ENCODE measurements at regions not wholly inside any gene's neighbourhood (a gene's known extent, or its start where the extent isn't known, plus 50 kb on each side); places are given as distances from the start of the nearest gene placed in this dataset.

DNA sequence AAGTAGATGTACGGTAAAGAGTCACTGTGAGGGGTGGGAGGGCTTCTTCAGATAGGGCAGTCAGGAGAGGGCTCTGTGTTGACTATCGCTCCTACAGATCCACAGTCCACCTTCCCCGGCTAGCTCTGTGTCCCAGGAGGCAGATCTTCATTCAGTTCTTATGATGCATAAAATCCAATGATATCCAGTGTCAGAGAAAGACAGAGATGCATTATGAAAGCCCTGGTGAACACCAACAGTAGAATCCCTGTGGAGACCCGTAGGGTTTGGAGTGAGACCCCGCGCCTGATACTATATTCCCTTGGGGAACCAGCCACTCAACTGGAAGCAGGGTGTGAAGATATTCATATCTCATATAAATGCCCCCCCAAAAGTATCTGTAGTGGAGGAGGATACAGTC is 119.8 kb upstream of the SLCO3A1 start:
- no peak for TF ChIP-seq EZH2phosphoT487 (conservative IDR thresholded peaks at IDR 0.05; ENCODE audit: low read length)
- TF ChIP-seq, protein P1, sequence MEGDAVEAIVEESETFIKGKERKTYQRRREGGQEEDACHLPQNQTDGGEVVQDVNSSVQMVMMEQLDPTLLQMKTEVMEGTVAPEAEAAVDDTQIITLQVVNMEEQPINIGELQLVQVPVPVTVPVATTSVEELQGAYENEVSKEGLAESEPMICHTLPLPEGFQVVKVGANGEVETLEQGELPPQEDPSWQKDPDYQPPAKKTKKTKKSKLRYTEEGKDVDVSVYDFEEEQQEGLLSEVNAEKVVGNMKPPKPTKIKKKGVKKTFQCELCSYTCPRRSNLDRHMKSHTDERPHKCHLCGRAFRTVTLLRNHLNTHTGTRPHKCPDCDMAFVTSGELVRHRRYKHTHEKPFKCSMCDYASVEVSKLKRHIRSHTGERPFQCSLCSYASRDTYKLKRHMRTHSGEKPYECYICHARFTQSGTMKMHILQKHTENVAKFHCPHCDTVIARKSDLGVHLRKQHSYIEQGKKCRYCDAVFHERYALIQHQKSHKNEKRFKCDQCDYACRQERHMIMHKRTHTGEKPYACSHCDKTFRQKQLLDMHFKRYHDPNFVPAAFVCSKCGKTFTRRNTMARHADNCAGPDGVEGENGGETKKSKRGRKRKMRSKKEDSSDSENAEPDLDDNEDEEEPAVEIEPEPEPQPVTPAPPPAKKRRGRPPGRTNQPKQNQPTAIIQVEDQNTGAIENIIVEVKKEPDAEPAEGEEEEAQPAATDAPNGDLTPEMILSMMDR (IDR thresholded peaks at IDR 0.05; ENCODE audit: insufficient read depth, low read length, poor library complexity, severe bottlenecking): no peak
- H2AFZ ChIP-seq (ENCODE audit: low read depth, low read length, severe bottlenecking): no peak overlapping the region
- H3F3A ChIP-seq (ENCODE audit: insufficient read depth): no peaks in the 10 kb centered on the region
- H3K4me3 ChIP-seq (ENCODE audit: insufficient read depth, low read length, poor library complexity, severe bottlenecking): no peak overlapping the region
- no peak overlapping the region for H3K27ac ChIP-seq (ENCODE audit: low read depth, low read length)
- no peaks in the 10 kb centered on the region for H3K9me2 ChIP-seq (replicated peaks; ENCODE audit: insufficient read depth, low read length)
- no peaks in the 10 kb centered on the region for H3K36me3 ChIP-seq (ENCODE audit: low read length)
- H3K9me3 ChIP-seq (ENCODE audit: insufficient read depth, low read length): no peaks in the 10 kb centered on the region
- no peaks in the 10 kb centered on the region for H4K20me1 ChIP-seq (ENCODE audit: low read depth, low read length)
- no peak overlapping the region for H3K9ac ChIP-seq (ENCODE audit: low read length)
- no peaks in the 10 kb centered on the region for H3K27me3 ChIP-seq (ENCODE audit: low read length)
- no peak overlapping the region for H3K4me2 ChIP-seq (ENCODE audit: low read depth, low read length, poor library complexity, severe bottlenecking)
- H3K79me2 ChIP-seq (ENCODE audit: insufficient read depth, low read length): no peaks in the 10 kb centered on the region

DNA sequence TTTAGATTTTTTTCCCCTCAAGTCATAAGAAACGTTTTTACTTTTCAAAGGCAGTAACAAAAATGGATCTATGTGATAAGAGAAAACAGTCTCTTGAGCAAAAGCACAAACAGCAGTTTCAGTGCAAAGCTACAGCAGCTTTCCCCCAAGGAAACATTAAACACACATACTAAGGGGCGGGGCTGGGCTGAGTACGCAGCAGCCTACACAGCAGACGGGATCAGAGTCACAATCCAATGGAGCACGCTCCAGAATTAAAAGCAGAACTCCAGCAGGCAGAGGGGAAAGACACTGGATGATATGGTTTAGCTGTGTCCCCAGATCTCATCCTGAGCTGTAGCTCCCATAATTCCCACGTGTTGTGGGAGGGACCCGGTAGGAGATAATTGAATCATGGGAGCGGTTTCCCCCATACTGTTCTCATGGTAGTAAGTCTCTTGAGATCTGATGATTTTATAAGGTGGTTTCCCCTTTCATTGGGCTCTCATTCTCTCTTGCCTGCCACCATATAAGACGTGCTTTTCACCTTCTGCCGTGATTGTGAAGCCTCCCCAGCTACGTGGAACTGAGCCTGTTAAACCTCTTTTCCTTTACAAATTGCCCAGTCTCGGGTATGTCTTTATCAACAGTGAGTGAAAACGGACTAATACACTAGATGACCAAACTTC is 116.2 kb upstream of the SLCO3A1 start:
- Histone ChIP-seq H3K9me3 (ENCODE audit: insufficient read depth, low read length) (no peaks in the 10 kb centered on the region), H3K4me2 (ENCODE audit: low read depth, low read length, poor library complexity, severe bottlenecking) (no peak overlapping the region), H3K27me3 (ENCODE audit: low read length) (no peaks in the 10 kb centered on the region), H3K36me3 (ENCODE audit: low read length) (no peaks in the 10 kb centered on the region), H3F3A (ENCODE audit: insufficient read depth) (no peaks in the 10 kb centered on the region), H3K4me3 (ENCODE audit: insufficient read depth, low read length, poor library complexity, severe bottlenecking) (no peak overlapping the region), H4K20me1 (ENCODE audit: low read depth, low read length) (no peaks in the 10 kb centered on the region), H3K9ac (ENCODE audit: low read length) (no peak overlapping the region), H2AFZ (ENCODE audit: low read depth, low read length, severe bottlenecking) (no peak overlapping the region), H3K79me2 (ENCODE audit: insufficient read depth, low read length) (no peaks in the 10 kb centered on the region), H3K9me2 (replicated peaks; ENCODE audit: insufficient read depth, low read length) (no peaks in the 10 kb centered on the region), H3K27ac (ENCODE audit: low read depth, low read length) (no peak overlapping the region)
- TF ChIP-seq, protein P1 (IDR thresholded peaks at IDR 0.05; ENCODE audit: insufficient read depth, low read length, poor library complexity, severe bottlenecking): no peak
- no peak for TF ChIP-seq EZH2phosphoT487 (conservative IDR thresholded peaks at IDR 0.05; ENCODE audit: low read length)

DNA sequence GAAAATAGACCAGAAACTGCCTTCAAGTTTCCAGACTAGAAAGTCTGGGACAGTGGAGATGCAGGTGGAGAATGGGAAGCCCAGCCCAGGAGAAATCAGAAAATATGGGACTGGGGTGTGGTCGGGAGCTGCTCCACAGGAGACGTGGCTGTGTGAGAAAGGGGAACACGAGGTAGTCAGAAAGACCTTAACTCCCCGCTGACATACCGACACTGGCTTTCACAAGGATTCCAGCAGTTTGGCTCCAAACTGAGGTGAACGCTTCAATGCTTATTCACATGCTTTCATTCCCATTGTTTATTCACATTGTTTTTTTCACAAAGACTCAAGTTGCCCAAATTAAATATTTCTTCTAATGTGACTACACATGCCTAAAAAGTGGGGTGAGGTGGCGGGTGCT is 111.5 kb upstream of the SLCO3A1 start:
- no peak overlapping the region for H3K4me3 ChIP-seq (ENCODE audit: insufficient read depth, low read length, poor library complexity, severe bottlenecking)
- TF ChIP-seq EZH2phosphoT487 (conservative IDR thresholded peaks at IDR 0.05; ENCODE audit: low read length): no peak
- TF ChIP-seq, protein P1 (IDR thresholded peaks at IDR 0.05; ENCODE audit: insufficient read depth, low read length, poor library complexity, severe bottlenecking): no peak
- no peaks in the 10 kb centered on the region for H3K79me2 ChIP-seq (ENCODE audit: insufficient read depth, low read length)
- H3K9ac ChIP-seq (ENCODE audit: low read length): no peak overlapping the region
- H3K36me3 ChIP-seq (ENCODE audit: low read length): no peaks in the 10 kb centered on the region
- H3K4me2 ChIP-seq (ENCODE audit: low read depth, low read length, poor library complexity, severe bottlenecking): no peak overlapping the region
- no peaks in the 10 kb centered on the region for H3K9me3 ChIP-seq (ENCODE audit: insufficient read depth, low read length)
- no peaks in the 10 kb centered on the region for H3K27me3 ChIP-seq (ENCODE audit: low read length)
- H3F3A ChIP-seq (ENCODE audit: insufficient read depth): no peaks in the 10 kb centered on the region
- no peak overlapping the region for H3K27ac ChIP-seq (ENCODE audit: low read depth, low read length)
- no peaks in the 10 kb centered on the region for H4K20me1 ChIP-seq (ENCODE audit: low read depth, low read length)
- no peaks in the 10 kb centered on the region for H3K9me2 ChIP-seq (replicated peaks; ENCODE audit: insufficient read depth, low read length)
- H2AFZ ChIP-seq (ENCODE audit: low read depth, low read length, severe bottlenecking): no peak overlapping the region

All from SU-DHL-6 (cell line).